HG03159 (cell line): ENCODE measurements at regions not wholly inside any gene's neighbourhood (a gene's known extent, or its start where the extent isn't known, plus 50 kb on each side); places are given as distances from the start of the nearest gene placed in this dataset.
"Not testable (repeated sequence)": the region's sequence is repeated elsewhere in the genome, so short reads cannot be mapped to it uniquely, and the experiment has no call there.

Experiments
- ATAC-seq: cut with Tn5 transposase; IDR thresholded peaks from one replicate; pipeline ENCODE4 v1.9.1; 2021; ENCODE audit warnings: mild to moderate bottlenecking, moderate library complexity; ENCODE audit not compliant: unreplicated experiment

DNA sequence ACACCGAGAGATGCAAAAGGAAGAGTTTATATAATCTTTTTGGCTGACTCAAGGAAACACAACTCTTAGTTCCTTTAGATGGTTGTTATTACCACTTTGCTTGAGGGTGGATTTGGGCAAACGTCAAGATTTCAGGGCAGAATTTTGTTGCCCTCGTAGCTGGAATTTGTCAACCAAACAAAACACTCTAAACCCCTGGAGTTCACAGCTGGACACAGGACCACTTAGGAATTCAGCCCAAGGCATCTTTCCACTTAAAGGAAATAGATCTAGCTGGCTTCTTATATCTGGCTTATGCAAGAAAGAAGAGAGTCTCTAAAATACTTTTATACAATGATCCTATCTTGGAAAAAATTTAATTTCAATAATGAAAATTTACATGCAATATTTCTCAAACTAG, 237.8 kb upstream of the LRIG3 start:
- no peak for ATAC-seq

DNA sequence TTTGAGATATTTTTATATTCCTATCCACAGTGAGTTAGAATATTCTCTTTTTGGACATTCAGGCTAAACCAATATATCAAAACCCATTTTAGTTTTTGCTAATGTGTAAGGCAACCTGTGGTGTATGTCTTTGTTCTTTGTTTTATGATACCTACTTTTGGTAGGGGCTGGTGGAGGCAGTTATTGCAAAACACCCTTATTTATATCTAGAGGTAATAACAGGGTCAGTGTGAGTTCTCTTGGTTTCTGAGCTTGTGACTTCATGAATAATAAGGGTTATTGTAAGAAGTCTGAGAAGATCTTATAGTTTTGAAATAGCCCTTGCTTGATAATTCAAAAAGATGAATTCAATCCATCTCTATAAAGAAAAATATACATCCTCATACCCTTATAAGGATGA, 235.1 kb upstream of the LRIG3 start:
- no peak for ATAC-seq

DNA sequence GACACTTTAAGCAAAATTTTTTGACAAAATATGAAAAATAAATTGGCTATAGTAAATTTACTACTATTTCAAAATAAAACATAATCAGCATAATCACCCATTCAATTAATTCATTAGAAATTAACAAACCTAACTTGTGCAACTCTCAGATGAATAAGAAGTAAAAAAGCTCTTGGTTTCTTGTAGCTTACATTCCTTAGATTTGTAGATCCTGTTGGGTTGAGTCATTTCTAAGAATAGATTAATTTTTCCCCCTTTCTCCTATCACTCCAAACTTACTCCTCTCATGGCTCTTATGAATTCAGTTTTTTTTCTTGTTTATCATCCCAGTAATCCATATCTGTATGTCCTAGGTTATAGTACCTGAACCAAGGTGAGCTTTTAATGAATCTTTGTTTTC, 230.9 kb upstream of the LRIG3 start:
- no peak for ATAC-seq

GRCh38 chr12:59149995-59150642, 229.8 kb upstream of the LRIG3 start:
- peak; percentile 100 for ATAC-seq

- no peak for ATAC-seq
Observed at GRCh38 chr12:59147791-59148190, 227.5 kb upstream of the LRIG3 start.

DNA sequence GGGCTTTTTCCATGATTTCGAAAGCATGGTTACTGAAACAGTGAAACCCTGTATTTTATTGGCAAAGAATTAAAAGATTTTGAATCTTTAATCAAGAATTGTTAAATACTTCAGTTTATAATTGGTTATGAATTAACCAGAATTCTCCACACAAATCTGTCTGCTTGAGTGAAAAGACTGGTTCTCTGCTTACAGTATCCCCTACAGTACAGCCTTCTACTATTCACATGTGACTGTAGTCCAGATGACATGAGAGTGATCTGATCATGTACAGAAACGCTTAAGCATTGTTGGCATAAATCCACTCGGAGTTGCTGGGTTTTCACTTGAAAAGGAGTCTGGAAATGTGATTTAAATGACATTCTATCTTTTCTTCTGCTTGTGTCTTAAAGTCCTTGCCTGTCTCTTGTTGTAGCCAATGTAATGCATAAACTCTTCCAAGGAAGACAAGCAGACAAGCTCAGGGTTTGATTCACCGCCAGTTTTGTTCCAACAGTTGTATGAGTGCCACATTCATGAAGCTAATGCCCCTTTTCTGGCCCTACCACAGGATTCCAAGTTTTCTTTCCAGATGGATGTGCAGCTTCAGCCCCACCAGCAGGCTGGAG, 222.0 kb upstream of the LRIG3 start:
- ATAC-seq, result no peak

GRCh38 chr12:59134750-59135149, 214.4 kb upstream of the LRIG3 start:
- ATAC-seq, result no peak

- ATAC-seq, result no peak
Observed at GRCh38 chr12:59131462-59131861, 211.2 kb upstream of the LRIG3 start.

- no peak for ATAC-seq
Observed at GRCh38 chr12:59122784-59123183, 202.5 kb upstream of the LRIG3 start.

DNA sequence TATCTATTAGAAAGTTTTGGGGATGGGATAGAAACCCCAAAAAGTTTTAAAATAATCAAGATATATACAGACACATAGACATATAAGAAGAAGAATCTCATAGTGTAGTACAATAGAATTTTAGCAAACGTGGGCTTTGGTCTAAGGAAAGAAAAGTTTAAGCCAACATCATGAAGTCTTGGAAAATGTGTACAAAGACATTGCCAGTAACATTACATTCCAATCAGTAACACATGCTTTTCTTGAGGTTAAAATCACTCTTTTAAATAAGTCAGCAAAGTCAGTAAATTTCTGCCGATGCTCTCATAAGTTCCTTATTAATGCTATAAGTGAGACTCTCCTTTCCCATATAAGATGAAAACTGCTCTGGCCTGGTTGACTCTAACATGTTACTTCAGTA, 201.1 kb upstream of the LRIG3 start:
- ATAC-seq, result no peak

GRCh38 chr12:59119676-59120075, 199.4 kb upstream of the LRIG3 start:
- no peak for ATAC-seq

GRCh38 chr12:59118356-59118755, 198.1 kb upstream of the LRIG3 start:
- ATAC-seq, result no peak

GRCh38 chr12:59115995-59116394, 195.7 kb upstream of the LRIG3 start:
- ATAC-seq, result no peak

- ATAC-seq, result no peak
Observed at GRCh38 chr12:59115526-59115925, 195.2 kb upstream of the LRIG3 start.

GRCh38 chr12:59113831-59114615, 193.7 kb upstream of the LRIG3 start:
- peak; percentile 93 for ATAC-seq

DNA sequence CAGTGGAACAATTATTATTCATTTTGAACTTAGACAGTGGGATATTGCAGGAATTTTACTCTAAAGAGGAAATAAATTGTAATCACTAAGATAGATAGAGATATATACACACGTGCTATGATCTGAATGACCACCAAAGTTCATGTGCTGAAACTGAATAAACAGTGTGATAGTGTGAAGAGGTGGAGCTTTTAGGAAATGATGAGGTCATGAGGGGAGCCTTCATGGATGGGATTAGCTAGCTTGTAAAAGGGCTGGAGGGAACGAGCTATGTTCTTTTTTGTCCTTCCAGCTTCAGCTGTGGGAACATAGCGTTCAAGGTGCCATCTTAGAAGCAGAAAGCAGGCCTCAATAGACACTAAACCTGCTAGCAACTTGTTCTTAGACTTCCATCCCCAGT, 191.5 kb upstream of the LRIG3 start:
- ATAC-seq, result no peak

GRCh38 chr12:59108516-59108915, 188.2 kb upstream of the LRIG3 start:
- not testable (repeated sequence) for ATAC-seq

- ATAC-seq, result no peak
Observed at GRCh38 chr12:59100585-59100984, 180.3 kb upstream of the LRIG3 start.

GRCh38 chr12:59097876-59098275, 177.6 kb upstream of the LRIG3 start:
- no peak for ATAC-seq

DNA sequence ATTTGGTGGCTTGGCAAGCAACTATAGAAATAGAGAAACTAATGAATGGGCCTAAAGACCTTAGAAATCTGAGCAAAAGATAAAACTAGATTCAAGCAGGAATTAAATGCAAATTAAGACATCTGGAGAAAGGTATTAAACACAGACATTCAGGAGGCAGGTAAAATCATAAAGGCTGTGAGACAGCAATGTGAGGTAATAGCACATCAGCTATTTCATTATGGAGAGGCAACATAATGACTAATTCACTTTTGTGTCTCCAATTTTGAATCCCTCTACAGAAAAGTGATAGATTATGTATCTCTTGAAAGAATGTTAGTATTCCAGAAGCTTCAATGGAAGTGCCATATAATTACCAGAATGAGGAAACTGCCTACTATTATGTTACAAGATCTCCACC, 175.9 kb upstream of the LRIG3 start:
- no peak for ATAC-seq

- no peak for ATAC-seq
Observed at GRCh38 chr12:59093073-59093772, 172.9 kb upstream of the LRIG3 start.

GRCh38 chr12:59088673-59089072, 168.4 kb upstream of the LRIG3 start:
- ATAC-seq, result no peak
